Frontal cortex (tissue), 3 donors: ENCODE measurements at regions not wholly inside any gene's neighbourhood (a gene's known extent, or its start where the extent isn't known, plus 50 kb on each side); places are given as distances from the start of the nearest gene placed in this dataset.

Source experiments
- DNase-seq, 2 donors: peaks; one replicate each; pipeline ENCODE4 v3.0.0; 2012; ENCODE audit warnings: low spot score in 2 of 2
- FAIRE-seq: peaks from 2 replicates; lab custom pipeline; 2012; peaks lifted over from hg19 to GRCh38; lab: Jason Lieb, UNC
- donor health status: control.
- donor health status: control.
- donor health status: control.

DNA sequence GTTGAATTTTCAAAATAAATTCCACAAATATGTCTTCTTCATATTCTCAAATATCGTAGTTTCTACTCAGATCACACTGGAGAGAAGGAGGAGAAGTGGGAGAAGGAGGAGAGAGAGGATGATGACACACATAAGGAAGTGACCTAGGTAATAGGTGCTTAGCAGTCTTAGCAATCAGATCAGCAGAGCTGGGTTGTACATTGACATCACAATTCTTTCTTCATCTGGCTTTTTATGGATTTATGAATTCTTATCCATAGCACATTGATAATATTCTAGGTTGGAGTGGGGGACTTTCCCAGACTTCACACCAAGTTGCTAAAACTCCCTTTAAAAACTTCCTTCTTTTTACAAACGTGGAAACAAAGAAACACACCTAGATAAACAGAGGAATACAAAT lies 86.9 kb downstream of the FGF9 start:
- FAIRE-seq (no peak), DNase-seq (no peak)

DNA sequence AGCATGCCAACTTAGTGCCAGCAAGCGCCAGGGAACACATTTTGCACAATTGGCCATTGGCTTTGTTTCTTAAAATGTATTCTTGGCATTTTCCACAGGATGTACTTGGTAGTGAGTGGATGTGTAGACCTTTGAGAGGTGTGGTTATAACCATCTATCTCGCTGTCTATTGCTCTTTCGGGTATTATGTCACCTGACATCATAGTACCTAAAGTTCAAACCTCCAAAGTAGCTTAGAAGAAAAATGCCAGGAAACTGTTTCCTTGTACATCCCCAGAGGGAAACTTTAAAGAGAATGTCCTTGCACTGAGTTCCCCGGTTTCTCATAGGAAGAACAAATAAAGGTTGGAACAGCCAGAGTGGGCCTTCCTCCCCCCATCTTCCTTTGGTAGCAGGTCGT lies 87.6 kb downstream of the FGF9 start:
- FAIRE-seq, result no peak
- DNase-seq, result no peak

DNA sequence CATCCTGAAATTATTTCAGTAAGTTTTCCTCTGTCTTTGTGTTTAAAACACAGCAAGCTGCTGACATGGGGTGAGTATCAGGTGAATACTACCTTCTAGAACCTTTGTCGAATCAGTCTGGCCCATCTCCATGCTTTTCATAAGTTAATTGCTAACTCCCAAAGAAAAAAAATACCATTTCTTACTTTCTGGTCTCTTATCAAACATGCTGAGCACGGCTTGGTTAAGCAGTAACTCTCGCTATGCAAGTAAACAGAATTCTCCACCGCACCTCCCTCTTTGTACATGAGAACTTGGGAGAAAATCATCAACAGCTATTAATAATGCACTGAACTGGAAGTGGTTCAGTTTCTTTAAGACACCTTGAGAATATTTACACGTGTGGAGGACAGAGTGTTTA lies 88.6 kb downstream of the FGF9 start:
- FAIRE-seq (no peak), DNase-seq (no peak)

DNA sequence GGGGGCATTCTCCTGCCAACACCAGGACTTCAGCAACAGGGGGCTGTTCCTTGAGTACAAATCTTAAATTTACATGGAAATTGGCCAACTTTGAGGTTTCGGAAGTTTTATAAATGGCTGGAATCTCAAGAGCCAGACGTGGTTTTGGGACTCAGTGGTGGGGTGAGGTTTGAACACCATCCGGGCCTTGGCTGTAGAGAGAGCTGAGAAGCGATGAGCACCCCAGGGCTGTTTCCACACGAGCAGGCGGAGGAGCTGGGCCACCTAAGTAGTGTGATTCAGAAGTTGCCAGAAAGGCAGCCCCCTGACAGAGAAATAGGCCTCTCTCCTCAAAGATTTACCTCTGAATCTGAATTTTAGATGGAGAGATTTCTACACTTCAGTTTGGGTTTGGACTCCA lies 89.0 kb downstream of the FGF9 start:
- FAIRE-seq (no peak), DNase-seq (no peak)

DNA sequence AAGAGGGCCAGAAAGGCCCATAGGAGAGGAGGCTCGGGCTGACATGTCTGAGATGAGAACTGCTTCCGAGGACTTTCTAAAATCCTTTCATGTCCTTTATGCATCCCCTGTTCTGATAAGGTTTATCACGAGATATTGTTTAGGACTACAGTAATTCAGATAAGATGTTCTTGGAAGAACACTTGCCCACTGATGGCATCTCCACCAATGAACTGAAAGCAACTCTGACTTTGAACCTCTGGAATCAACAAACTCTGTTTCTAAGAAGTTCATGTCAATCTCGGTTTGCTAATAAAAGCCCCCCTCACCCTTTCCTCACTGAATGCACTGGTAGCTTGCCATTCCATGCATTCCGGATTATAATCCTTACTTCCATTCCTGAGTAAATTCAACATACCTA lies 90.9 kb downstream of the FGF9 start:
- FAIRE-seq, result no peak
- no peak for DNase-seq

DNA sequence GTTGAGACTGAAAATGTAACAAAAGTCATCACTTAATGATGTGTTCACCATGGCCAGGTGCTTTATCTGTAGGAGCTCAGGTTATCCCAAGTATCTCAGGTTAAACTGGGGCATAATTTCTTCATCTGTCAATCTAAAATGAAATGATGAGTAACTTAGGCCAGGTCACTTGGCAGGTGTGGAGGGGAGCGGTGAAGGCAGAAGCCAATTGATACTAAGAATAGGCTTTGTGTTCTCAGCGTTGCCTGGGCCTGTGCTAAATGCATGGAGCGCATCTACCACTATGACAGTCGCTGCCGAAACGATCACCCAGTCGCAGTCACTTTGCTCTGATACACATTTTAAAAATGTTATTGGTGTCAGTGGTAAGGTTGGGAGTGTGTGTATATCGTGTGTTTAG lies 91.6 kb downstream of the FGF9 start:
- FAIRE-seq, result no peak
- DNase-seq, result no peak

DNA sequence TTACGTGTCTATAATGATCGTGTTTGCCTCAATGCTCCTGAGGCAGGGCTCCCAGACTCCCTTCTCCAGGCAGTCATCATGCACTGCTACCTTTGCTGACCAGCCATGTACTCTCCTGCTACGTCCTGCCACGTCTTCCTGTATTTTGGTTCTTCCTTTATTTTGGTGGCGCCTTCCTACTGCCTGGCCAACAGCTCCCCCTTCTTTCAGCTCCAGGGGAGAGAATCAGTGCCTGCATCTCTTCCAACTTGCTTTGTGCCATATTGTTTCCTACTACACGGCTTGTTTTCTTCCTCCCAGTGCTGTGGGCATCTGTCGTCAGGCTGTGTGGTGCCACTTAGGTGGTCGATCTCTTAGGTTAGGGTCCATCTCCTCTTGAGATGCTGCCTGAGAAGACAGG lies 96.2 kb downstream of the FGF9 start:
- FAIRE-seq (no peak), DNase-seq (no peak)

DNA sequence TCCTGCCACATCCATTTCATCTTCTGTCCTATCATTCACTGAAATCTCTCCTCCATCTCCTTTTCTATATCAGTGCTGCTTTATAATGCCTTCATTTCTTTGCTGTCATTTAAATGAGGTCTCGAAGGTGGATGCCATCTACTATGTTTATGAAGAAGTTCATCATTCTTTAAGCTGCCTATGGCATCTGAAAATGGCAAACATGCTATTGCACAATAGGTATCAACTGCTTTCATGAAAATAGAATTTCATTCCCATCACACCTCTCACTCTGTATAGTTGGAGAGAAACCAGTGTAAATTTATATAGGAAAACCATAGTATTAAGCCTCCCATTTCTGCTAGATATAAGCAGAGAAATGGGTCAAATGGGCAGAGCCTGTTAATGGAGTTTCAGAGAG lies 100.2 kb downstream of the FGF9 start:
- DNase-seq (no peak), FAIRE-seq (no peak)

DNA sequence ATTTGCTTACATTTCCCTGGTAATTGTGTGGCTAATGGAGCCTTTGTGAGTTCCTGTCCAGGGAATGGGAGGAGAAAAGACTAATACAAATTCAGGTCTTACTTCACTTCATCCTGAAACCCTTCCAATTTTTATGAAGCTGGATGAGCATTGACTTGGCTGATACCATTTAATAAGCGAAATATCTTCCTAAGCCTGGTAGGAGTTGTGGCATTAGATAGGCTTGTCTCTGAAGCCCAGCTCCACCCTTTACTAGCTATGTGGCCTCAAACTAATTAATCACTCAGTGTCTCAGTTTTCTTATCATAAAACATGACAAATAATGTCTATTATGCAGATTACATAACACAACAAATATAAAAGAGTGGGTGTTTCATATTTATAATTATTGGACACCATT lies 106.3 kb downstream of the FGF9 start:
- FAIRE-seq (no peak), DNase-seq (no peak)

DNA sequence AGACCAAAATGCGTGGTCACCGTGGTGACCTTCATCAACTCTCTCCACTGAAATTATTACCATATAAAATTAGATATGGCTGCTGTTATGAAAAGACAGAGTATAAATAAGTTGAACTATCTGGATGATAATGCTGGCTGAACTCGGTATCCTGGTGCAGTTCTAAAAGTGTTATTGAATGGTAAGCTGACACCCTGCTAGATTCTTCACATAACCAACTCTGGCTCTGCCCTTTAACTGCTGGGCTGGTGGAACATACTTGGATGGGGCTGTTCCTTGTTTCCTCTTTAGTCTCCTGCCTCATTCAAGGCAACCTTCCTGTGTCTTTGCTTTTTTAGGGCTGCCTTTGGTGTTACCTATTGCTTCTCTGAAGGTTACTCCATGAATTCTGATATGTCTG lies 106.9 kb downstream of the FGF9 start:
- no peak for FAIRE-seq
- DNase-seq, result no peak

DNA sequence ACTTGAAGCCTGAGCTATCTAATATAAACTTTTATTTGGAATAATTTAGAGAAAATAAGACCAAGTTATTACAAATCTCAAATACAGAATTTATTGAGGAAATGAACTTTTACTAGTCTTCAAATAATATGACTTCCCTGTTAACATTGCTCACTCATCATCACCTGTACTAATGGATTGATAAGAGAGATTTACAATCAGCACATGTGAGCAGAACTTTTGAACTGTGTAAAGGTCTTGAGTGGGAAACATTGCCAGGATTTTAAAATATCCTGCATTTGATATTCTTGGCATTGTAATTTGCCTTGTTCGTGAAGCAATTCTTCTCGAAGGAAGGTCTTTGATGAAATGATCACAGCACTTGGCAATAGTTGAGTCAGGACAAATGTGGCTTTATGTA lies 111.9 kb downstream of the FGF9 start:
- FAIRE-seq, result no peak

DNA sequence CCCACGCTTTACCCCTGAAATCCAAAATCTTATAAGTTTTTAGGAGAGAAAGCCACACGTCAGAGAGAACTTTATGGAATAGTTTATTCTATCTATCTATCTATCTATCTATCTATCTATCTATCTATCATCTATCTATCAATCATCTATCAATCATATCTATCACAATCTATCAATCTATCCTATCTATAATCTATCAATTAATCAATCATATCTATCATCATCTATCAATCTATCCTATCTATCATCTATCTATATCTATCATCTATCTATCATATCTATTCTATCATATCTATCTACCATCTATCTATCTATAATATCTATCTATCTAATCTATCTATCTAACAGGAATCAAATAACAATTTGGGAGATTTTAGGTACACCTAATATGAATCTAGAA lies 115.1 kb downstream of the FGF9 start:
- FAIRE-seq (no peak), DNase-seq (no peak)

More for the DNA sequence above, 111.9 kb downstream of the FGF9 start:
- DNase-seq, result no peak

DNA sequence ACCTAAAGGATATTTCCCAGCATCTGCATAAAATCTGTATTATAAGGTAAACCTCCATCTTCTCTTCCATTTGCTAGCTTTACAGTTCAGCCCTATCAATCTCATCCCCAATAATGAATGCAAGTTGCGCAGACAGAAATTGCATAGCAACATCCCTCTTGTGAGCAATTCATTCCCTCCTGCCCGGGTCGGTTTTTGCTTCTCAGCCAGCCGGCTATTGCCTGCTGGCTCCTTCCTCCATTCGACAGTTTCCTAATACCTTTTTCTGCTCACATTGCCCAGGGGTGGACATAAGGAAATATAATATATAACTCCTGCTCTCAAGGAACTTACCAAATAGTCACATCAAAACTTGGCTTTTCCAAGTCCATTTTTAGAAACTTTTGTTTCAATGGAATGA lies 125.2 kb downstream of the FGF9 start:
- DNase-seq, result no peak
- no peak for FAIRE-seq

DNA sequence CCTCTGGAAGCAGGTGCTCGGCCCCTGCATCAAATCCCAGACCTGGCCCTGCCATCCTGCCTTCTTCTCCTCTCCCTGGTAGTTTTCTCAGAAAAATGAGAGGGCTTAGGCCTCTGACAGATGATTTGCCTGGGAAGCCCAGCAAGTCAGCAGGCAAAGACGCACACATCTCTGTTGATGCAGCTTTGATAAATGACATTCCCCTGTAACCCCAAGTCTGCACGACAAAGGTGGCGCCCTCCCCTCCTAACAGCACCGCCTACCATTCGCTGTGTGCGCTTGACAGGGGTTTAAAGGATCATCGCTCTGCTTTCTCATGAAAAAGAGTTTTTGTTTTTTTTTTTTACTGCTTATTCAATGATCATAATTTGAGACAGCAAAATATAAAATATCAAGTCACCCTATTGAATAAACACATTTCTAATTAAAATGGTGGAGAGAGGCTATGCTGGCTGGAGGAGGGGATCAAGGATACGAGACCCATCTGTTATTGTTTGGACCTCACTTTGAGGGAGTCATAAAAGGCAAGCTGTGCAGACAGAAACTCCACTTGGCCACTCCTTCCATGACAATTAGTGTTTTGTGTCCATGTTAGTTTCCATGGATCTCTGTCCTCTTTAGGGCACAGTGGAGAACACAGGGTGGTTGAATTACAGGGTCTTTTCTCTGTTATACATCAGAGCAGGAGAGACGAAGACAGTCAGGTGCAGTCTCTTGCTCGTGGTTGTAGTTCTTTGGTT lies 126.1 kb downstream of the FGF9 start:
- DNase-seq (no peak), FAIRE-seq (no peak)

DNA sequence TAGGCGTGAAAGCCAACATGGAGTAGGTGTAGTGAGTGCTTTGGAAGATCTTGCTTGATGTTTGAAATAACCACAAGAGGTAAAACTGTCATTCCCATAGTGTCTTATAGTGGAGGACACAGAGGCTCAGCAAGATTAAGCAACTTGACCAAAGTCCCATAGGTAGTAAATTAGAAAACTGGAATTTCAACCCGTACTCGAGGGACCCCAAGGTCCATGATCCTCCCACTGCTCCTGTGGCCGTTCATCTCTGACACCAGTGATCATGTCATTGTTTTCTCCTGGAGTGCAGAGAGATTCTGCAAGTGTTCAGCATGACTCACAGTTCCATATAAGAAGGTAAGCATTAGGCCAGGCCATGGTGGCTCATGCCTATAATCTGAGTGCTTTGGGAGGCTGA lies 126.9 kb downstream of the FGF9 start:
- FAIRE-seq, result no peak

DNA sequence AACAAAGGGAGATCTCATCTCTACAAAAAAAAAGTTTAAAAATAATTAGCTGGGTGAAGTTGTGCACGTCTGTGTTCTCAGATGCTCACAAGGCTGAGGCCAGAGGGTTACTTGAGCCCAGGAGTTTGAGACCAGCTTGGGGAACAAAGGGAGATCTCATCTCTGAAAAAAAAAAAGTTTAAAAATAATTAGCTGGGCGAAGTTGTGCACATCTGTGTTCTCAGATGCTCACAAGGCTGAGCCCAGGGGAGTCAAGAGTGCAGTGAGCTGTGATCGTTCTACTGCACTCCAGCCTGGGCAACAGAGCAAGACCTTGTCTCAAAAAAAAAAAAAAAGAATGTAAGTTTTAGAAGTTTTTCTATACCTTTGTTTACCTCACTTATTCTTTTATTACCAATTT lies 127.3 kb downstream of the FGF9 start:
- FAIRE-seq, result no peak

More for the DNA sequence above, 126.9 kb downstream of the FGF9 start:
- DNase-seq, result no peak

DNA sequence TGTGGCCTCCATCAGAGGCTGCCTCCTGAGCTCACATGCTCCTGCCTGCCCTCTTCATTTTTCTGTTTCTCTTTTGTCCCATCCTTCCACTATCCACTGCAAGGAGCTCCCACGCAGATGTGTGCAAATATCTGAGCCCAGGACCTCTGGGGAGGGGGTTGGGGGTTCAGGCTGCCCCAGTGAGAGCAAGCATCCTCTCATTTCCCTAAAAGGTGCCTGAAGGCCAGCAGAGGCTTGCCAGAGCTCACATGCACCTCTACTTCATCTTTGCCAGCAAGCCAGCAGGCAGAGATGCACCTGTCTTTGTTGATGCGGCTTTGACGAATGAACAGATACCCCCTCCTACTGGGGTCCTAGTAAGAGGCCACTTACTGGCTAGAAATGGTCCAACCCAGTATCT lies 128.8 kb downstream of the FGF9 start:
- DNase-seq, result no peak
- no peak for FAIRE-seq

More for the DNA sequence above, 127.3 kb downstream of the FGF9 start:
- no peak for DNase-seq

DNA sequence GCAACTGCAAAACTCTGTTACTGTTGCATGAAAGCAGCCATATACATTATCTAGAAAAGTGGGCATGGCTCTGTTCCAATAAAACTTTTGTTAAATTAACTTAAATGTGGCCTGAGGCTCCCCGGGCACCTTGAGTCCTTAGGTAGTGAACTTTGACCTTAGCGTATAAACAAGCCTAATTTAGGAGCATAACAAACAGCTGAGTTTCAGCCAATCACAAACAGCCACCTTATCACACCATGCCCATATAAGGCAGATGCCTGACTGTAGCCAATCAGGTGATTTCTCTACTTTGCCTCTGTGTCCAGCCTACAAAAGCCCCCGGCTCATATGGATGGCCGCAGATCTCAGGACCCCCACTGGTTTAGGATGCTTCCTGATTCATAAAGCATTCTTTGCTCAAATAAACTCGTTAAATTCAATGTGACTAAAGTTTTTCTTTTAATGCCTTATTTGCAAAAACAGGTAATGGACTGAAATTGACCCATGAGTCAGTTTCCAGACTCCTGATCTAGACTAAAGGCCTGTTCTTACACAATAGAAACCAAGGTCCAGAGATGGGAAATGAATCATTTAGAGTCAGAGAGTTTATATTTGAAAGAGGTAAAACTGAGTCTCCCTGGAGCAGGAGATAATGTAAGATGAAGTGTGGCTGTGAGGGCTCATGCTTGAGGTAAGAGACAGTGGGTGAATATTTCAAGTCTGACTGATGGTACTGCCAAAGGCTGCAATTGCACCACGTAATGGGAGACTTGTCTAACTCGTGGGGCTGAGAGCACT lies 130.2 kb downstream of the FGF9 start:
- DNase-seq (no peak), FAIRE-seq (no peak)

DNA sequence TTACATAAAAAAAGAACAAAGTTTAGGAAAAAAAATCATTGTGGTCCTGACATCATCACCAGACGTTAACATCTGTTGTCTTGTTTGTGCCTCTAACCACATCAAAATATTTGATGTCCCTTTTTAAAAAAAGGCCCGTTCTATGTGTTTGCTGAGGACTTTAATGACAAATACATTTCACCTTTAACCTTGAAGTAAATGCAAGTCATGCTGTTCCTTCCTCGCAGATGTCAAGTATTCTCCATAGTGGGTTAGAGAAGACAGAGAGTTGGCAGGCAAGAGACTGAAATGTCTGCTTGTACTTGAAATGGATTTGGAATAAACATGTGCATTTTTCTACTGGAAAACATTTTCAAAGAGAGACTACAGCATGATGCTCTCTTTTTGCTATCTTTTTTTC lies 134.9 kb downstream of the FGF9 start:
- DNase-seq, result no peak
- FAIRE-seq, result no peak

DNA sequence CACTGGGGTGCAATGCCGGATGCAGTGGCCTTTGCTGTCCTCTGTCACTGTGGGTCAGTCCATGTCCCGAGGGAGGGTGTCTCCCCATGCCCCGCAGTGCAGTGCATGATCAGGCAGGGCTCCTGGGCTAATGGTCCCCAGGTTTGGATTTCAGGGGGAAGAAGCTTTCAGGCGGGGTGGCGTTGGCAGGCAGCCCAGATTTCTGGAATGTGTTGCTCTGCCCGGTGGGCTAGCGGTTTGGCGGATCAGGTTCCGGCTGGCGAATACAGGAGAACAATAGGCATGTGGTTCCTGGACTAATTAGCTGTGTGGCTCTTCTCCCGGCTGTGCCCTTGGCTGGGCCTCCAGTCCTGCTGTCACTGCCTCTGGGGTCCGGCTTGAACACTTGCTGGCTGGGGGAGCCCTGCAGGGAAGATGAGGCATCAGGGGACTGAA lies 141.3 kb downstream of the FGF9 start:
- FAIRE-seq, result no peak
- no peak for DNase-seq

DNA sequence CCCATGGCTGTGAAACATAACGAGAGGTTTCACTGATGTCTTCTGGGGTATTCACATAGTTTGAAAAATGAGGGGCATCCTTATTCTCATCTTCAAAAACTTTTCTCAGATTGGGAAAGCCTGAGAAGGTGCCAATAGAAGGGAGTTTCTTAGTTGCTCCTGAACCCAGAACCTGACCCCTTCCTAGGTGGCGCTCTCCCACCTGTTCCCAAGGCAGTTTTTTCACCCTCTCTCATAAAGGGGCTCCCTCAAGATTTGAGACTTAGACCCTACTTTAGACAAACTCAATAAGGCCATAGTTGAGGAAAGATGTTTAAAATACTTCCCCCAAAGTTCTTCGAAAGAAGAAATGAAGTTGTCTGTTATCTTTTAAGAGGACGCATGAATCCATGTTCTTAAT lies 142.2 kb downstream of the FGF9 start:
- no peak for FAIRE-seq

DNA sequence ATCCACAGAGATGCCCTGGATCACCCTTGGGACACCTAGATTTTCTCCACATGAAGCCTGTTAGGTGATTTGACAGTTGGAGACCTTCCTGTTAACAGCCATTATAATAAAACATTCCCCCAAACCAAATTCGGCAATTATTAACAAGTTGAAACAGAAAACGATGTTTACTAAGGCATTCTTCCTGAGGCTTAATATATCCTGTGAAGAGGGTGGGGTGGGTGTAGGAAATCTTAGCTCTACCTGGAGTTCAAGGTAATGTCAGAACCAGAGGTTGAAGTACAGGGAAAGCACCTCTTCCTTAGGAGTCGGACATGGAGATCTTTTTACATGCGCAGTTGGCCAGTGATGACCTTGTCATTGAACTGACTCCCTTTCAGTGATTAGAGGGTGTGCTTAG lies 143.0 kb downstream of the FGF9 start:
- no peak for DNase-seq
- no peak for FAIRE-seq

More for the DNA sequence above, 142.2 kb downstream of the FGF9 start:
- DNase-seq, result no peak
